GM06990 (cell line): ENCODE measurements at regions not wholly inside any gene's neighbourhood (a gene's known extent, or its start where the extent isn't known, plus 50 kb on each side); places are given as distances from the start of the nearest gene placed in this dataset.

Source experiments
- DNase-seq: peaks from one replicate; pipeline ENCODE4 v3.0.0-alpha.2; 2011; ENCODE audit not compliant: insufficient read length; ENCODE audit errors: extremely low read depth
- H3K27me3 ChIP-seq: replicated peaks from 2 replicates; pipeline ENCODE4 v1.6.0; 2011; ENCODE audit warnings: low read length; ENCODE audit not compliant: control insufficient read depth, insufficient read depth
- H3K36me3 ChIP-seq: 2 replicates; pipeline ENCODE4 v1.5.1; 2011; ENCODE audit warnings: low read length; ENCODE audit not compliant: control insufficient read depth, insufficient read depth
- H3K4me3 ChIP-seq: replicated peaks from 2 replicates; pipeline ENCODE4 v1.5.1; 2011; ENCODE audit warnings: low read depth, mild to moderate bottlenecking, control low read depth, low read length
- CTCF ChIP-seq: IDR thresholded peaks from 2 replicates; pipeline ENCODE4 v1.5.1; 2011; ENCODE audit warnings: low read length, control low read depth, mild to moderate bottlenecking, inconsistent platforms; ENCODE audit not compliant: insufficient read depth, poor library complexity, severe bottlenecking

GRCh38 chr15:70505936-70506912 lies 257.1 kb downstream of the UACA start:
- Histone ChIP-seq H3K36me3 (no peaks in the 10 kb centered on the region), H3K27me3 (no peaks in the 10 kb centered on the region), H3K4me3 (no peak overlapping the region)
- no peak for TF ChIP-seq CTCF
- DNase-seq: no peak

GRCh38 chr15:70505411-70505919 lies 257.9 kb downstream of the UACA start:
- H3K36me3 ChIP-seq: no peaks in the 10 kb centered on the region
- H3K27me3 ChIP-seq: no peaks in the 10 kb centered on the region
- no peak overlapping the region for H3K4me3 ChIP-seq
- no peak for TF ChIP-seq CTCF
- DNase-seq: peak; percentile 47

- H3K27me3 ChIP-seq: no peaks in the 10 kb centered on the region
- H3K4me3 ChIP-seq: no peak overlapping the region
- TF ChIP-seq CTCF: no peak
- no peak for DNase-seq
- no peaks in the 10 kb centered on the region for H3K36me3 ChIP-seq
These were observed 258.4 kb downstream of the UACA start for GRCh38 chr15:70504988-70505387.

- TF ChIP-seq CTCF: no peak
- Histone ChIP-seq H3K36me3 (no peaks in the 10 kb centered on the region), H3K4me3 (no peak overlapping the region; the same call in 1 of the 2 replicates), H3K27me3 (no peaks in the 10 kb centered on the region)
- DNase-seq: peak; percentile 73
These were observed 258.9 kb downstream of the UACA start for GRCh38 chr15:70504299-70504951.

GRCh38 chr15:70503798-70504298 lies 259.5 kb downstream of the UACA start:
- Histone ChIP-seq H3K4me3 (no peak overlapping the region), H3K36me3 (no peaks in the 10 kb centered on the region), H3K27me3 (no peaks in the 10 kb centered on the region)
- DNase-seq: peak; percentile 62
- TF ChIP-seq CTCF: no peak
